ENCODE measurements at regions not wholly inside any gene's neighbourhood (a gene's known extent, or its start where the extent isn't known, plus 50 kb on each side); places are given as distances from the start of the nearest gene placed in this dataset.

DNA sequence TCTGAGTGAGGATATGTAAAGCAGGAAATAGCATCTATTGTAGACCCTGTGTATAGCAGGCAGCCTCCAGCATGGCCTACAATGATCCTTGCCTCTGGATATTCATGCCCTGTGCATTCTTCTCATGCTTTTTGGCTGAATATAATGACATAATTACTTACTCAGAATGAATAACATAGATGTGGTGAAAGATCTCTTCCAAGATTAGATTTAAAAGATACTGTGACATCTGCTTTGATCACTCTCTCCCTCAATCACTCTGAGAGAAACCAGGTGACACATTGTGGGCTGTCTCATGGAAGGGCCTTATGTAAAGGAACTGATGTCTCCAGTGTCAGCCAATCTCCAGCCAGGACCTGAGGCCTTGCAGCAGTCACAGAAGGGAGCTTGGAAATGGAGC, 376.7 kb downstream of the DNAH5 start:
- Histone ChIP-seq H3K4me1 (ENCODE audit: control insufficient read depth, extremely low read depth, insufficient read depth, low read length) (peaks cover 2% of the 10 kb centered on the region), H3K4me2 (ENCODE audit: extremely low read depth, insufficient read depth, low read length) (peak overlapping the region; percentile 3), H3K4me3 (replicated peaks in 1 of 4; ENCODE audit: control extremely low read depth in 1 of 4, insufficient read depth in 1 of 4, low read depth in 3 of 4, low read length in 4 of 4) (no peak overlapping the region), H3K27ac (ENCODE audit: insufficient read depth, low read length) (no peak overlapping the region), H2AFZ (ENCODE audit: low read length) (no peak overlapping the region), H3K27me3 (ENCODE audit: control insufficient read depth, insufficient read depth, low read length) (no peaks in the 10 kb centered on the region), H3K79me2 (ENCODE audit: control insufficient read depth, insufficient read depth, low read length) (no peaks in the 10 kb centered on the region), H3K9ac (ENCODE audit: insufficient read depth, low read length) (no peak overlapping the region), H4K20me1 (ENCODE audit: control insufficient read depth, extremely low read depth, insufficient read depth, low read length) (no peaks in the 10 kb centered on the region), H3K36me3 (ENCODE audit: control insufficient read depth, insufficient read depth, low read length) (no peaks in the 10 kb centered on the region), H3K9me3 (ENCODE audit: control insufficient read depth, insufficient read depth, low read depth, low read length) (no peaks in the 10 kb centered on the region)
- TF ChIP-seq, protein P1, sequence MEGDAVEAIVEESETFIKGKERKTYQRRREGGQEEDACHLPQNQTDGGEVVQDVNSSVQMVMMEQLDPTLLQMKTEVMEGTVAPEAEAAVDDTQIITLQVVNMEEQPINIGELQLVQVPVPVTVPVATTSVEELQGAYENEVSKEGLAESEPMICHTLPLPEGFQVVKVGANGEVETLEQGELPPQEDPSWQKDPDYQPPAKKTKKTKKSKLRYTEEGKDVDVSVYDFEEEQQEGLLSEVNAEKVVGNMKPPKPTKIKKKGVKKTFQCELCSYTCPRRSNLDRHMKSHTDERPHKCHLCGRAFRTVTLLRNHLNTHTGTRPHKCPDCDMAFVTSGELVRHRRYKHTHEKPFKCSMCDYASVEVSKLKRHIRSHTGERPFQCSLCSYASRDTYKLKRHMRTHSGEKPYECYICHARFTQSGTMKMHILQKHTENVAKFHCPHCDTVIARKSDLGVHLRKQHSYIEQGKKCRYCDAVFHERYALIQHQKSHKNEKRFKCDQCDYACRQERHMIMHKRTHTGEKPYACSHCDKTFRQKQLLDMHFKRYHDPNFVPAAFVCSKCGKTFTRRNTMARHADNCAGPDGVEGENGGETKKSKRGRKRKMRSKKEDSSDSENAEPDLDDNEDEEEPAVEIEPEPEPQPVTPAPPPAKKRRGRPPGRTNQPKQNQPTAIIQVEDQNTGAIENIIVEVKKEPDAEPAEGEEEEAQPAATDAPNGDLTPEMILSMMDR (conservative IDR thresholded peaks at IDR 0.05 in 1 of 2, IDR thresholded peaks at IDR 0.05 in 1 of 2; ENCODE audit: low read depth in 1 of 2, low read length in 2 of 2): no peak
- TF ChIP-seq EZH2 (IDR thresholded peaks at IDR 0.05; ENCODE audit: low read length, missing control alignments): no peak
- peak in 1 of 2 donors; percentile 86 for DNase-seq (ENCODE audit: low read depth in 2 of 2)

DNA sequence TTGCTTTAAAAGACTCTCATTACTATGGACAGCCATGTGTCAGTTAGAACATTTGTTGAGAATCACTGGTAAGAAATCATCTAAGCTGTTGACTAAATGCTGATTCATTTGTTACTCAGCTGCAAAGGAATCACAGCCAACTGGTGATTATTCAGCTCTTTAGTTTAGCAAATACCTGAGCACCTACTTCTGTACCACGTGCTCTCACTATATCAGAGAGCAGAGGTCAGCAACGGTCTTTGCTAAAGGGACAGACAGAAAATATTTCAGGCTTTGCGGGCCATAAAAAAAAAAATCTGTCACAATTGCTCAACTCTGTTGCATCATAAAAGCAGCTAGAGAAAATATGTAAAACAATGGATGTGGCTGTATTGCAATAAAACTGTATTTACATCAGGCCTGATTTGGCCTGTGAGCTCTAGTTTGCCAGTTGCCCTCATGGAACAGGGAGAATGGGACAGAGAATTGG, 377.6 kb downstream of the DNAH5 start:
- Histone ChIP-seq H3K27ac (ENCODE audit: insufficient read depth, low read length) (peak overlapping the region; percentile 44), H2AFZ (ENCODE audit: low read length) (no peak overlapping the region), H3K79me2 (ENCODE audit: control insufficient read depth, insufficient read depth, low read length) (no peaks in the 10 kb centered on the region), H4K20me1 (ENCODE audit: control insufficient read depth, extremely low read depth, insufficient read depth, low read length) (no peaks in the 10 kb centered on the region), H3K36me3 (ENCODE audit: control insufficient read depth, insufficient read depth, low read length) (no peaks in the 10 kb centered on the region), H3K4me3 (replicated peaks in 1 of 4; ENCODE audit: control extremely low read depth in 1 of 4, insufficient read depth in 1 of 4, low read depth in 3 of 4, low read length in 4 of 4) (no peak overlapping the region), H3K9me3 (ENCODE audit: control insufficient read depth, insufficient read depth, low read depth, low read length) (no peaks in the 10 kb centered on the region), H3K4me1 (ENCODE audit: control insufficient read depth, extremely low read depth, insufficient read depth, low read length) (peaks cover 2% of the 10 kb centered on the region), H3K9ac (ENCODE audit: insufficient read depth, low read length) (no peak overlapping the region), H3K27me3 (ENCODE audit: control insufficient read depth, insufficient read depth, low read length) (no peaks in the 10 kb centered on the region), H3K4me2 (ENCODE audit: extremely low read depth, insufficient read depth, low read length) (peak overlapping the region; percentile 26)
- peak; percentile 0 to 86 for DNase-seq (ENCODE audit: low read depth in 2 of 2)
- TF ChIP-seq, protein P1 (conservative IDR thresholded peaks at IDR 0.05 in 1 of 2, IDR thresholded peaks at IDR 0.05 in 1 of 2; ENCODE audit: low read depth in 1 of 2, low read length in 2 of 2): no peak
- no peak for TF ChIP-seq EZH2 (IDR thresholded peaks at IDR 0.05; ENCODE audit: low read length, missing control alignments)

DNA sequence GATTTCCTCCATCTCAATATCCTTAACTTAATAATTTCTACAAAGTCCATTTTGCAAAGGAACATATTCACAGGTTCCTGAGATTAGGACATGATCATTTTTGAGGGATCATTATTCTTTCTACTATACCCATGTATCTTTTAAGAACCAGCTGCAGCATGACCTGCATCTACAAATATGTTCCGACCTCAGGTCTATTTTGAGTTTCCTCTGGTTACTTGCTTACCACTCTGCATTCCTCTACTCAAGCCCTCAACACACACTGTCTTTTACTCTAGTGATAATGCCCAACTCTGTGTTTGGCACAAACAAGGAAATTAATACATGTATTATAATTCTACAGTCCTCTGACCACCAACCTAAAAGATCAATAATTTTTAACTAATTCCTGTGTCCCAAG, 386.1 kb downstream of the DNAH5 start:
- Histone ChIP-seq H3K4me1 (ENCODE audit: control insufficient read depth, extremely low read depth, insufficient read depth, low read length) (no peaks in the 10 kb centered on the region), H3K27ac (ENCODE audit: insufficient read depth, low read length) (no peak overlapping the region), H3K9me3 (ENCODE audit: control insufficient read depth, insufficient read depth, low read depth, low read length) (no peaks in the 10 kb centered on the region), H3K27me3 (ENCODE audit: control insufficient read depth, insufficient read depth, low read length) (no peaks in the 10 kb centered on the region), H3K79me2 (ENCODE audit: control insufficient read depth, insufficient read depth, low read length) (no peaks in the 10 kb centered on the region), H4K20me1 (ENCODE audit: control insufficient read depth, extremely low read depth, insufficient read depth, low read length) (no peaks in the 10 kb centered on the region), H3K9ac (ENCODE audit: insufficient read depth, low read length) (no peak overlapping the region), H2AFZ (ENCODE audit: low read length) (no peak overlapping the region), H3K4me3 (replicated peaks in 1 of 4; ENCODE audit: control extremely low read depth in 1 of 4, insufficient read depth in 1 of 4, low read depth in 3 of 4, low read length in 4 of 4) (no peak overlapping the region), H3K36me3 (ENCODE audit: control insufficient read depth, insufficient read depth, low read length) (no peaks in the 10 kb centered on the region), H3K4me2 (ENCODE audit: extremely low read depth, insufficient read depth, low read length) (no peak overlapping the region)
- peak in 1 of 2 donors; percentile 15 for DNase-seq (ENCODE audit: low read depth in 2 of 2)
- TF ChIP-seq, protein P1 (conservative IDR thresholded peaks at IDR 0.05 in 1 of 2, IDR thresholded peaks at IDR 0.05 in 1 of 2; ENCODE audit: low read depth in 1 of 2, low read length in 2 of 2): no peak
- no peak for TF ChIP-seq EZH2 (IDR thresholded peaks at IDR 0.05; ENCODE audit: low read length, missing control alignments)

Data from fibroblast of lung (primary cell).